Activated CD4-positive, alpha-beta T cell treated with anti-CD3 and anti-CD28 coated beads for 36 hours (primary cell): ENCODE measurements at regions not wholly inside any gene's neighbourhood (a gene's known extent, or its start where the extent isn't known, plus 50 kb on each side); places are given as distances from the start of the nearest gene placed in this dataset.

Experiments
- ATAC-seq: fragments of 200-7000 bp; cut with Tn5 transposase; one replicate; pipeline ENCODE4 v1.10.0; 2021; ENCODE audit warnings: mild to moderate bottlenecking, moderate library complexity
- CTCF ChIA-PET: fragments of 350-600 bp; sonication (Branson Sonifier 250); formaldehyde crosslinking; loops from one replicate; lab custom pipeline; 2021; ENCODE audit warnings: antibody characterized with exemption; lab: Charles Lee
- POLR2A ChIA-PET: fragments of 350-600 bp; sonication (Branson Sonifier 250); formaldehyde crosslinking; loops from one replicate; lab custom pipeline; 2021; ENCODE audit warnings: antibody characterized with exemption, inconsistent platforms; lab: Charles Lee
- DNase-seq: peaks from one replicate; pipeline ENCODE4 v3.0.0-alpha.2; 2020
- H3K27ac Mint-ChIP-seq: one replicate; pipeline ENCODE4 v1.8.0; 2021; ENCODE audit warnings: mixed read lengths
- H3K27me3 Mint-ChIP-seq: one replicate; pipeline ENCODE4 v1.8.0; 2021; ENCODE audit warnings: mixed read lengths
- H3K36me3 Mint-ChIP-seq: one replicate; pipeline ENCODE4 v1.8.0; 2021; ENCODE audit warnings: low read depth, mixed read lengths
- H3K4me1 Mint-ChIP-seq: one replicate; pipeline ENCODE4 v1.8.0; 2021; ENCODE audit warnings: mixed read lengths
- H3K4me3 Mint-ChIP-seq: one replicate; pipeline ENCODE4 v1.8.0; 2021; ENCODE audit warnings: mild to moderate bottlenecking, moderate library complexity, mixed read lengths
- H3K9me3 Mint-ChIP-seq: one replicate; pipeline ENCODE4 v1.8.0; 2021; ENCODE audit warnings: low read depth, mixed read lengths
- intact Hi-C, 2 experiments: fragments of 100-400 bp; cut with DNase I in 1 of 2; cut with micrococcal nuclease in 1 of 2; formaldehyde crosslinking; loops; one replicate each; pipeline versions ENCODE4 v1.14.2 to v1.15.1; 2022 to 2024; cut with DNase I, micrococcal nuclease

- ATAC-seq (no peak), DNase-seq (no peak)
- ChIA-PET CTCF (no interaction called here), POLR2A (no interaction called here)
- intact Hi-C loops = no loop called here
- H3K4me3 Mint-ChIP-seq = no peak overlapping the region
- H3K4me1 Mint-ChIP-seq = no peaks in the 10 kb centered on the region
- no peaks in the 10 kb centered on the region for H3K9me3 Mint-ChIP-seq
- no peak overlapping the region for H3K27ac Mint-ChIP-seq
- H3K36me3 Mint-ChIP-seq = no peaks in the 10 kb centered on the region
- peaks cover 5% of the 10 kb centered on the region for H3K27me3 Mint-ChIP-seq
Measured at GRCh38 chr3:116767726-116768125, 58.1 kb downstream of the TUSC7 start.

DNA sequence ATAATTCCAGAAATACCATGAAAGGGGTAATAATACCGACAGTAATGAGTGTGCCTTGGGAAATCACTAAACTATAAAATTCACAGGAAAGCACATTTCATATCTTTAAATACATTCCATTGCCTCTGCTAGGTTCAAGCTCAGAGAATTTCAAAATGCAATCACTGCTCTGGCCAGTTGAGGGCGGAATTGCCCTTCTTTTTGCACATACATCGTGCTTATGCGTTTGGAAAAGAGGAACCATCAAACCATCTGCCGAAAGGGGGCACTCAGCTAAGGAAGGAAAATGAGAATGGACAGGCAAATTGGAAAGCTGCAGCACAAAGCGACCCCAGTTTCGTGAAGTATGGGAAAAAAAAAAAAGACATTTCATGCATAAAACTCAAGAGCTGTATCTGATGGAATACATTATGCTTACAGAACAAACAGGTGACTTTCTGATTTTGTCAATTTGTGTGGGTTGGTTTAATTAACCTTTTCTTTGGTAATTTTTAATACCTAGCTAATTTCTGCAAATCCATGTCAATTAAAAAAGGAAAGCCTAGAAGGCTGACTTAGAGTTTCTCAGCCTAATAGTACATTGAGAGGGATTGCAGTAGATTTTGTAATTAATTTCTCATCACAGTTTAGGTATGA, 61.4 kb downstream of the TUSC7 start:
- H3K9me3 Mint-ChIP-seq = no peaks in the 10 kb centered on the region
- H3K27me3 Mint-ChIP-seq = peaks cover 5% of the 10 kb centered on the region
- DNase-seq = peak; percentile 70
- H3K4me1 Mint-ChIP-seq = no peaks in the 10 kb centered on the region
- no peaks in the 10 kb centered on the region for H3K36me3 Mint-ChIP-seq
- H3K4me3 Mint-ChIP-seq = no peak overlapping the region
- peak; percentile 73 for ATAC-seq
- intact Hi-C loops = loop anchor here (1.0 to 10.0 kb wide), 5 partner anchors 754 to 1854 kb away; no protein-coding TSS in a partner anchor
- ChIA-PET CTCF (interaction anchor here (0.5 to 1.7 kb wide), 14 partner anchors 8 to 1916 kb away, joined by 3 to 7 read pairs (median 3); no protein-coding TSS in a partner anchor), POLR2A (interaction anchor here (0.5 to 1.1 kb wide), 2 partner anchors 77 to 183 kb away, joined by 3 to 4 read pairs; no protein-coding TSS in a partner anchor)
- H3K27ac Mint-ChIP-seq = no peak overlapping the region

DNA sequence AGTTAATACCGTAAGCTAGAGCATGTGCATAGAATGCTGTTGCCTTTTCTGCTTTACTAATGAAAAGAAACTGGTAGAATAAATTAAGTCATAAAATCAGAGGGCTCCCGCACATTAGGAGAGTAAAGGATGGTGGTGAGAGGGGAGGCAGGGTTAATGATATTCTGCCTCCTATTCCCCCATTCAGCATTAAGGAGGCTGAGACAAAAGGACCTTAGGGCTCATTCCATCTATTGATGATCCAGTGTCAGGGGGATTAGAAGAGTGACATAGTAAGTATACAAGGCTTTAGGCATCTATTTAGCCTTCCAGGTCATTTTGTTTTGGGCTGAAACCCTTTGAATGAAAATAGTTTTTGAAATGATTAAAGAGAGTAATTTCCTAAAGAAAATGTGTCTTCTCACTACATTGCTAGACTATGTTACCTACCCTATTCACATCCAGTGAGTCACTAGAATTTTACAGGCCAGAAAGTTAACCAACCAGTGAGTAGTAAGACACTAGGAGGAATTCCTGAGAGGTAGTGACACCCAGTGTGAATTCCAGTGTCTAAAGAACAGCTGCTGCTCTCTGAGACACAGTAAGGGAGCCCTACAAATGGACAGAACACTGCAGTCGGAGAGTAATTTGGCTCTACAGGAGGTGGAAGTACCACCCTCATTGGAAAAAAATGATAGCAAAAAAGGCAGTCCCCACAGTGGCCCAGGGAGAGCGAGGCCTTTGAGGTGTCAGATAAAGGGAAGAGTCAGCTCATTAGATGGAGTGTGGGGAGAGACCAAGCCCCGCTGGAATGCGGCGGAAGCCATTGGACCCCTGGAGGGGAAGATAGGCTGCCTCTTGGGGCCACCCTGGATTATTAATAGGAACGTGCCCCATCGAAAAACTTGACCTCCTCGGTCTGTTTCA, 67.6 kb downstream of the TUSC7 start:
- H3K27me3 Mint-ChIP-seq = peaks cover 2% of the 10 kb centered on the region
- DNase-seq = no peak
- ATAC-seq = no peak
- H3K27ac Mint-ChIP-seq = no peak overlapping the region
- POLR2A ChIA-PET = no interaction called here
- H3K36me3 Mint-ChIP-seq = no peaks in the 10 kb centered on the region
- no peaks in the 10 kb centered on the region for H3K9me3 Mint-ChIP-seq
- H3K4me3 Mint-ChIP-seq = no peak overlapping the region
- CTCF ChIA-PET = no interaction called here
- intact Hi-C loops = loop anchor here (10.0 kb wide), 2 partner anchors 748 to 1848 kb away; no protein-coding TSS in a partner anchor
- H3K4me1 Mint-ChIP-seq = no peaks in the 10 kb centered on the region

GRCh38 chr3:116785226-116785625, 75.6 kb downstream of the TUSC7 start:
- ChIA-PET CTCF (interaction anchor here (0.6 to 0.9 kb wide), 2 partner anchors 12 to 14 kb away, joined by 3 to 4 read pairs; no protein-coding TSS in a partner anchor), POLR2A (no interaction called here)
- Mint-ChIP-seq H3K9me3 (no peaks in the 10 kb centered on the region), H3K4me3 (no peak overlapping the region), H3K27ac (no peak overlapping the region), H3K27me3 (no peaks in the 10 kb centered on the region), H3K4me1 (no peaks in the 10 kb centered on the region), H3K36me3 (no peaks in the 10 kb centered on the region)
- ATAC-seq = no peak
- no peak for DNase-seq
- intact Hi-C loops = no loop called here

DNA sequence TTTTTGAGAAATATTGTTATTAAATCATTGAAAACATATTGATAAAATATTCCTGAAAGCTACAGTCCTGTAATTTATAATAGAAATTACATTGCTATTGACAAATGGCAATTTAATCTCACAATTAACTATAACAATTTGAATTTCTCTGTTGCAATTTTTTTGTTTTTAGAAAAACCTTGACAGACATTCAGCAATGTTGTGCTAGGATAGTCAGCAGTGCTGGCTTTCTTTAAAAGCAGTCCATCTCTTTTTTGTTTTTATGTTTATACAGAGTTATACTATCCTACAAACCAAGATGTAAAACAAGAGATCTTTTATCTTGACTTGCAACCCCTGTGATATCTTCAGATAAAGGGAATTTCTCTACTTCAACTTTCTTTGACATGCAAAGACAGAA, 93.1 kb downstream of the TUSC7 start:
- CTCF ChIA-PET = no interaction called here
- intact Hi-C loops = no loop called here
- H3K27ac Mint-ChIP-seq = no peak overlapping the region
- no peak for ATAC-seq
- no peak for DNase-seq
- POLR2A ChIA-PET = no interaction called here
- peaks cover 10% of the 10 kb centered on the region for H3K9me3 Mint-ChIP-seq
- no peaks in the 10 kb centered on the region for H3K36me3 Mint-ChIP-seq
- no peak overlapping the region for H3K4me3 Mint-ChIP-seq
- no peaks in the 10 kb centered on the region for H3K27me3 Mint-ChIP-seq
- H3K4me1 Mint-ChIP-seq = no peaks in the 10 kb centered on the region

- H3K36me3 Mint-ChIP-seq = no peaks in the 10 kb centered on the region
- H3K9me3 Mint-ChIP-seq = peaks cover 12% of the 10 kb centered on the region
- no peaks in the 10 kb centered on the region for H3K4me1 Mint-ChIP-seq
- ChIA-PET POLR2A (no interaction called here), CTCF (no interaction called here)
- no peak overlapping the region for H3K4me3 Mint-ChIP-seq
- H3K27ac Mint-ChIP-seq = no peak overlapping the region
- intact Hi-C loops = no loop called here
- ATAC-seq (no peak), DNase-seq (no peak)
- no peaks in the 10 kb centered on the region for H3K27me3 Mint-ChIP-seq
Measured at GRCh38 chr3:116806351-116806750, 96.8 kb downstream of the TUSC7 start.

GRCh38 chr3:116808725-116809124, 99.1 kb downstream of the TUSC7 start:
- intact Hi-C loops = no loop called here
- Mint-ChIP-seq H3K27me3 (no peaks in the 10 kb centered on the region), H3K4me3 (no peak overlapping the region), H3K36me3 (no peaks in the 10 kb centered on the region), H3K9me3 (peaks cover 13% of the 10 kb centered on the region), H3K27ac (no peak overlapping the region), H3K4me1 (no peaks in the 10 kb centered on the region)
- CTCF ChIA-PET = no interaction called here
- DNase-seq = no peak
- no peak for ATAC-seq
- POLR2A ChIA-PET = no interaction called here

DNA sequence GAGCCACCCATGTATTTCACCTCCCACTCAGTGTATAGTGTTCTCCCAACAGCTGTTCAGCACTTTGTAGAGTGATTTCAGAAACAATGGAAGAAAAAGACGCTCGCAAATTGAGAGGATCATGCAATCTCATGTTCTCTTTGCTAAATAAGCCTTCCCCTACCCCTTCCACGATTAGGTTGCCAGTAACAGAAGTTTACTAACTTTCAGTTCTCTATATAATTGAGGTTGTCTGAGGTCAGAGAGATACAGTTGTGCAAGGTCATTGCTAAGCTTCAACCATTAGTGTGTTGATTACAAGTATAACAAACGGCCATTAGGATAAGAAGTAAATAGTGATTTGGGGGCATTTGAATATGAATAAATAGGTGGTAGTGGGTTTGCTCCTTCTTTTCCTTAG, 99.6 kb downstream of the TUSC7 start:
- no peak overlapping the region for H3K4me3 Mint-ChIP-seq
- peaks cover 13% of the 10 kb centered on the region for H3K9me3 Mint-ChIP-seq
- H3K36me3 Mint-ChIP-seq = no peaks in the 10 kb centered on the region
- CTCF ChIA-PET = no interaction called here
- ATAC-seq (no peak), DNase-seq (no peak)
- H3K27ac Mint-ChIP-seq = no peak overlapping the region
- no peaks in the 10 kb centered on the region for H3K4me1 Mint-ChIP-seq
- H3K27me3 Mint-ChIP-seq = no peaks in the 10 kb centered on the region
- POLR2A ChIA-PET = no interaction called here
- intact Hi-C loops = no loop called here

DNA sequence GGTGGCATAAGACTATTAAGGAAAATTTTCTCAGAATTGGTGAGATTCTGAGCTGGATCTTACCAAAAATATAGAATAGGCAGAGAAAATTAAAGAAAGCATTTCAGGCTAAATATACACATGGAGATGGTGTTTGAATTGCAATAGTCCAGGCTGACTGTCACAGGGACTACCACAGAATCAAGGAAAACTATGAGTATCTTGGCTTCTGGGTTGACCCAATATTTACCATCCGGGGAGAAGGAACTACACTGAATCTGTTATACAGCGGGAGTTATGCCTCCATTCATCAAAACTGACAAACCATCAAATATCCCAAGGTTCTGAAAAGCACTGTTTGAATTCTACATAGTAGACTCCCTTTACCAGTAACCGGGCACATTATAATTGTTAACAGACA, 102.2 kb downstream of the TUSC7 start:
- no peak for DNase-seq
- H3K36me3 Mint-ChIP-seq = no peaks in the 10 kb centered on the region
- CTCF ChIA-PET = no interaction called here
- H3K9me3 Mint-ChIP-seq = peaks cover 6% of the 10 kb centered on the region
- POLR2A ChIA-PET = no interaction called here
- no peak for ATAC-seq
- H3K4me1 Mint-ChIP-seq = no peaks in the 10 kb centered on the region
- H3K27me3 Mint-ChIP-seq = no peaks in the 10 kb centered on the region
- intact Hi-C loops = no loop called here
- H3K4me3 Mint-ChIP-seq = no peak overlapping the region
- no peak overlapping the region for H3K27ac Mint-ChIP-seq

DNA sequence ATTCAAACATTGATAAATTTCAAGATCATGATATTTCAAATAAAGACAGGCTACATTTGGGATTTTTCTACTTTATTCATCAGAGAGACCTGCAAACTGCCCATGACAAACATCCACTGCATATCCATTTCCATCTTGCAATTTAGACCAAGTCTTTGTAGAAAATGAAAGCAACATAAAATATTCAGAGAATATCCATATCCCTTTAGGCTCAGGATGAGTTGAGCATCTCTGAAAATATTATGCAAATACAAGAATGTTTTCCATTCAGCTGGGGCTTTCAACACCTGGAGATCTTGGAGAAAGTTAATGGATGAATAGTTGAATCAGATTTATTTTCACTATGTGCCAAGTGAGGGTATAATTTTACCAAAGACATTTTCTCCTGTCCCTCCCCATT, 103.4 kb downstream of the TUSC7 start:
- Mint-ChIP-seq H3K4me3 (no peak overlapping the region), H3K9me3 (peaks cover 5% of the 10 kb centered on the region), H3K27ac (no peak overlapping the region), H3K27me3 (no peaks in the 10 kb centered on the region), H3K4me1 (no peaks in the 10 kb centered on the region), H3K36me3 (no peaks in the 10 kb centered on the region)
- ATAC-seq (no peak), DNase-seq (no peak)
- intact Hi-C loops = no loop called here
- ChIA-PET POLR2A (no interaction called here), CTCF (interaction anchor here (0.6 kb wide), 1 partner anchor 587 kb away, joined by 3 read pairs; no protein-coding TSS in a partner anchor)

DNA sequence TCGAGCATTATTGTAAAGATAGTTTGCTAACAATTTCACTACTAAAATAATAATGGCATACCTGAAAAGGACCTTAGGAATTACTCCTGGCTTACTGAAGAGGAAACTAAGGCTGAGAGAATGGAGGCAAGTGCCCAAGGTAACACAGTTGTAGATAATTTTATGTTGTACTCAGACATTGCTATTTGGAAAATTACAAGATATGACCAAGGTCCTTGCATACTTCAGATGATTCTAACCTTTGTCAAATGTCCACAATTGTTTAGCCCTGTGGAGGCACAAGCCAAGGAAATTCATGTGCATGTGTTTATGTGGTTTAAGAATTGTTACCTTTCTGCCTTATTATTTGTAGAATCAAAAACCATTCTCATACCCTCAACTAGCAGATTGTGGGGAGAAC, 105.7 kb downstream of the TUSC7 start:
- intact Hi-C loops = no loop called here
- no peak for DNase-seq
- peaks cover 2% of the 10 kb centered on the region for H3K9me3 Mint-ChIP-seq
- ChIA-PET POLR2A (no interaction called here), CTCF (interaction anchor here (0.5 kb wide), 1 partner anchor 272 kb away, joined by 3 read pairs; no protein-coding TSS in a partner anchor)
- H3K27ac Mint-ChIP-seq = no peak overlapping the region
- no peak overlapping the region for H3K4me3 Mint-ChIP-seq
- no peaks in the 10 kb centered on the region for H3K27me3 Mint-ChIP-seq
- no peak for ATAC-seq
- no peaks in the 10 kb centered on the region for H3K4me1 Mint-ChIP-seq
- H3K36me3 Mint-ChIP-seq = no peaks in the 10 kb centered on the region
